Cardiac muscle cell (in vitro differentiated cells and primary cell): ENCODE measurements at regions not wholly inside any gene's neighbourhood (a gene's known extent, or its start where the extent isn't known, plus 50 kb on each side); places are given as distances from the start of the nearest gene placed in this dataset.

Source experiments
- DNase-seq, 2 donors: peaks; one replicate each; pipeline versions ENCODE4 v3.0.0 to v3.0.0-alpha.2; 2010 to 2017; ENCODE audit warnings: low read depth in 1 of 2, low spot score in 1 of 2
- H3K27ac ChIP-seq: fragments of 200-600 bp; sonication (generic); 2 replicates; pipeline ENCODE4 v1.5.1; 2016
- H3K27me3 ChIP-seq: fragments of 200-600 bp; sonication (generic); 2 replicates; pipeline ENCODE4 v1.6.0; 2016; ENCODE audit warnings: control low read depth
- H3K36me3 ChIP-seq: fragments of 200-600 bp; sonication (generic); 2 replicates; pipeline ENCODE4 v1.5.1; 2016; ENCODE audit warnings: control low read depth
- H3K4me1 ChIP-seq: fragments of 200-600 bp; sonication (generic); 2 replicates; pipeline ENCODE4 v1.8.1; 2017; ENCODE audit warnings: low read depth, mild to moderate bottlenecking, mixed run types
- H3K4me3 ChIP-seq: fragments of 200-600 bp; sonication (generic); 2 replicates; pipeline ENCODE4 v1.5.1; 2016; ENCODE audit warnings: mild to moderate bottlenecking
- H3K9me3 ChIP-seq: fragments of 200-600 bp; sonication (generic); 2 replicates; pipeline ENCODE4 v1.5.1; 2017; ENCODE audit warnings: low read depth, mild to moderate bottlenecking, control low read depth
- CTCF ChIP-seq: IDR thresholded peaks from 2 replicates; pipeline ENCODE4 v1.5.1; 2012; ENCODE audit warnings: low read depth, mild to moderate bottlenecking, low read length

GRCh38 chr7:116316838-116317628 lies 106.7 kb downstream of the TES start:
- Histone ChIP-seq H3K27me3 (no peaks in the 10 kb centered on the region), H3K27ac (no peak overlapping the region), H3K4me3 (no peak overlapping the region), H3K36me3 (no peaks in the 10 kb centered on the region), H3K4me1 (no peaks in the 10 kb centered on the region), H3K9me3 (no peaks in the 10 kb centered on the region)
- no peak for TF ChIP-seq CTCF
- peak in 1 of 2 donors; percentile 97 for DNase-seq

GRCh38 chr7:116317907-116318306 lies 107.6 kb downstream of the TES start:
- DNase-seq = no peak
- TF ChIP-seq CTCF = no peak

GRCh38 chr7:116322541-116322940 lies 112.2 kb downstream of the TES start:
- no peak for TF ChIP-seq CTCF
- DNase-seq = no peak

More at GRCh38 chr7:116317907-116318306, 107.6 kb downstream of the TES start:
- Histone ChIP-seq H3K36me3 (no peaks in the 10 kb centered on the region), H3K27me3 (no peaks in the 10 kb centered on the region), H3K27ac (no peak overlapping the region), H3K9me3 (no peaks in the 10 kb centered on the region), H3K4me1 (no peaks in the 10 kb centered on the region), H3K4me3 (no peak overlapping the region)

GRCh38 chr7:116324582-116324981 lies 114.2 kb downstream of the TES start:
- no peak overlapping the region for H3K4me3 ChIP-seq
- no peak for TF ChIP-seq CTCF
- H3K4me1 ChIP-seq = no peaks in the 10 kb centered on the region
- DNase-seq = no peak
- no peaks in the 10 kb centered on the region for H3K36me3 ChIP-seq
- H3K27me3 ChIP-seq = no peaks in the 10 kb centered on the region
- H3K27ac ChIP-seq = no peak overlapping the region
- no peaks in the 10 kb centered on the region for H3K9me3 ChIP-seq

More at GRCh38 chr7:116322541-116322940, 112.2 kb downstream of the TES start:
- no peaks in the 10 kb centered on the region for H3K27me3 ChIP-seq
- H3K9me3 ChIP-seq = no peaks in the 10 kb centered on the region
- H3K4me3 ChIP-seq = no peak overlapping the region
- no peak overlapping the region for H3K27ac ChIP-seq
- no peaks in the 10 kb centered on the region for H3K4me1 ChIP-seq
- no peaks in the 10 kb centered on the region for H3K36me3 ChIP-seq

- Histone ChIP-seq H3K4me3 (no peak overlapping the region), H3K27me3 (no peaks in the 10 kb centered on the region)
- no peak for DNase-seq
Observed at GRCh38 chr7:116325517-116325916, 115.2 kb downstream of the TES start.

More at GRCh38 chr7:116325517-116325916, 115.2 kb downstream of the TES start:
- H3K4me1 ChIP-seq = no peaks in the 10 kb centered on the region
- H3K9me3 ChIP-seq = no peaks in the 10 kb centered on the region
- no peak overlapping the region for H3K27ac ChIP-seq
- TF ChIP-seq CTCF = no peak
- no peaks in the 10 kb centered on the region for H3K36me3 ChIP-seq
